Skeletal muscle satellite cell (primary cell): ENCODE measurements at regions not wholly inside any gene's neighbourhood (a gene's known extent, or its start where the extent isn't known, plus 50 kb on each side); places are given as distances from the start of the nearest gene placed in this dataset.

ENCODE experiments used
- H3K27me3 ChIP-seq: 2 replicates; pipeline ENCODE4 v1.7.0; 2013; ENCODE audit warnings: low read length; ENCODE audit not compliant: control insufficient read depth, insufficient read depth
- H3K36me3 ChIP-seq: 2 replicates; pipeline ENCODE4 v1.7.0; 2013; ENCODE audit warnings: mild to moderate bottlenecking, control low read depth, low read length; ENCODE audit not compliant: insufficient read depth
- H3K4me1 ChIP-seq: 2 replicates; pipeline ENCODE4 v1.7.0; 2013; ENCODE audit warnings: low read length; ENCODE audit not compliant: control insufficient read depth, insufficient read depth
- H3K4me2 ChIP-seq: 2 replicates; pipeline ENCODE4 v1.7.0; 2013; ENCODE audit warnings: mild to moderate bottlenecking, low read length
- H3K4me3 ChIP-seq: 2 replicates; pipeline ENCODE4 v1.7.0; 2013; ENCODE audit warnings: low read length
- H3K9ac ChIP-seq: 2 replicates; pipeline ENCODE4 v1.7.0; 2013; ENCODE audit warnings: mild to moderate bottlenecking, low read depth, low read length, moderate library complexity
- H3K9me3 ChIP-seq: replicated peaks from 2 replicates; pipeline ENCODE4 v1.7.0; 2013; ENCODE audit warnings: mild to moderate bottlenecking, control low read depth, low read length

DNA sequence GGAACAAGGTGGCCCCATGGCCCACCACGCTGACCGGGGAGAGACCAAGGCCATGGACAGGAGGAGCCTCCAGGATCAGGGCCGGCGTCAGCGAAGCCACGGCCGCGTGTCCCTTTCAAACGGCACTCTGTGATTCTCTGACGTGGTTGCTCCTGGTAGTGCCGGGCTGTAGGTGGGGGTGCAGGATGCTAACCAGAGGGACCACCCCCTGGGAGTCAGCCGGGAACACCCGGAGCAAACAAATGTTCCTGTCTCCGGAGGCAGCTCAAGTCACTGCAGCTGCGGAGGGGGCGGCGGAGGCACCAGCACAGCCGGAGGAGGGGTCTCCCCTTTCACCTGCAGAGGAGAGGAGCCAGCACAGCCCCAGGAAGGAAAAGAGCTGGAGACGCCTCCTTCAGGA, 750.6 kb upstream of the SALL3 start:
- H3K27me3 ChIP-seq, result no peaks in the 10 kb centered on the region
- no peak overlapping the region for H3K9ac ChIP-seq
- no peak overlapping the region for H3K4me2 ChIP-seq
- no peaks in the 10 kb centered on the region for H3K4me1 ChIP-seq
- H3K36me3 ChIP-seq, result no peaks in the 10 kb centered on the region
- no peak overlapping the region for H3K4me3 ChIP-seq
- H3K9me3 ChIP-seq, result peaks cover 6% of the 10 kb centered on the region

- Histone ChIP-seq H3K9ac (no peak overlapping the region), H3K27me3 (no peaks in the 10 kb centered on the region), H3K4me3 (no peak overlapping the region), H3K4me2 (no peak overlapping the region), H3K4me1 (no peaks in the 10 kb centered on the region), H3K36me3 (no peaks in the 10 kb centered on the region), H3K9me3 (peaks cover 6% of the 10 kb centered on the region)
These were observed 748.7 kb upstream of the SALL3 start for GRCh38 chr18:78230911-78231310.

- Histone ChIP-seq H3K9ac (no peak overlapping the region), H3K4me3 (no peak overlapping the region), H3K36me3 (no peaks in the 10 kb centered on the region), H3K4me1 (no peaks in the 10 kb centered on the region), H3K4me2 (no peak overlapping the region), H3K27me3 (no peaks in the 10 kb centered on the region), H3K9me3 (peaks cover 2% of the 10 kb centered on the region)
These were observed 747.4 kb upstream of the SALL3 start for GRCh38 chr18:78232196-78232595.

GRCh38 chr18:78237864-78238263, 741.8 kb upstream of the SALL3 start:
- Histone ChIP-seq H3K4me2 (no peak overlapping the region), H3K4me1 (no peaks in the 10 kb centered on the region), H3K9ac (no peak overlapping the region), H3K4me3 (no peak overlapping the region), H3K27me3 (no peaks in the 10 kb centered on the region), H3K9me3 (peaks cover 7% of the 10 kb centered on the region), H3K36me3 (no peaks in the 10 kb centered on the region)

DNA sequence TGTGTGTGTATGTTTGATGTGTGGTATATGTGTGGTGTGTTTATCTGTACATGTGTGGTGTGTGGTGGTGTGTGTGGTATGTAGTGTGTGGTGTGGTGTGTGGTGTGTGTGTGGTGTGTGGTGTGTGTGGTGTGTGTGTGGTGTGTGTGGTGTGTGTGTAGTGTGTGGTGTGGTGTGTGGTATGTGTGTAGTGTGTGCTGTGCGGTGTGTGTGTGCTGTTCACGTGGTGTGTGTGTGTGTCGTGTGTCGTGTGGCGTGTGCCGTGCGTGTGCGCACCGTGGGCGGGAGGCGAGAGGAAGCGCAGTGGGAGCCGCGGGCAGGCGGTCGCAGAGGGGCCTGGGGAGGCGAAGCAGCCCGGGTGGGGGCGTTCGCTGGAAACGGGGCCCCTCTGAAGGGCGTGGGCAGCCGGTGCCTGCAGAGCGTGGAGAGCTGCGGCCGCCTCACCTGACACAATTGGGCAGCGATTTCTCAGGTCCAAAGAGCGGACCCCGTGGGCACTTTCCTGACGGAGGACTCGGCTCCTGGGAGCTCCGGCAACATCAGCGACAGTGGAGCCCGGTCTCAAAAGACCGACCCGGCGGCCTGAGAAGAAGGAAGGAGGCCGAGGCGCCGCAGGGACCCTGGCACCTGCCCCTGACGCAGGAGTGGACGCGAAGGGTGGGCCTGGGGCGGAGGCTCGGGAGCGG, 741.1 kb upstream of the SALL3 start:
- Histone ChIP-seq H3K9me3 (peaks cover 7% of the 10 kb centered on the region), H3K27me3 (no peaks in the 10 kb centered on the region), H3K9ac (no peak overlapping the region), H3K4me1 (no peaks in the 10 kb centered on the region), H3K4me3 (no peak overlapping the region), H3K36me3 (no peaks in the 10 kb centered on the region), H3K4me2 (no peak overlapping the region)

DNA sequence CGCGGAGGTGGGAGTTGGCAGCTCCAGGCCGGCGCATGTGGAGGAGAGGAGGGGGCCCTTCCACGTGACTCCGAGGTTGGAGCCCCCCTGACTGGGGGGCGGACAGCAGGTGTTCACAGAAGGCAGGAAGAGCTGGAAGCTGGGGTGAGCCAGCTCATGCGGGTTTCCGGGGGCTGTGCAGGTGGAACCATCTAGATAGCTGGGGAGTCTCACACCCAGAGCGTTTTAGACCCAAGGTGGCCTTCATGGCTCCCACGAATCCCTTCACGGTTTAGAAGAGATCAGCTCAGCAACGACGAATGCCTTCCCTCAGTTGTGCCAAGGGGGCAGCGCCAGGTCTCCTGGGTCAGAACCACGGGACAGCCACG, 740.5 kb upstream of the SALL3 start:
- Histone ChIP-seq H3K4me3 (no peak overlapping the region), H3K4me2 (no peak overlapping the region), H3K9ac (no peak overlapping the region), H3K4me1 (no peaks in the 10 kb centered on the region), H3K9me3 (peaks cover 7% of the 10 kb centered on the region), H3K36me3 (no peaks in the 10 kb centered on the region), H3K27me3 (no peaks in the 10 kb centered on the region)

DNA sequence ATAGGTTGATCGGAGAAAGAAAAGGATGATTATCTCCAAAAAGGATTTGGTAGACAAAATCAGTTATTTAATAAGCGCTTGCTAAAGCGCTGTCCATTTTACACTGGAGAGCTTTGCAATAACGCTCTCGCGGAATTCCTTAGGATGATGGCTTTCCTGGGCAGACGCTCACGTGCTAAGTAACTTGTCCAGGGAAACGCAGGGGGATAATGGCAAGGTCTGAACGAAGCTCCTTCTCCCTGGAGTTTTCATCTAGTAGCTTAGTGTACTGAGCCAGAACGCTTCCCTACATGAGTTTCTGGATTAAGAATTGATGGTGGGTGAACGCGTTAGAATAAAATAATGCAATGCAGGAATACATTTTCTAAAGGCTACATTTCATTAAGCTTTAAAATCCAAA, 739.5 kb upstream of the SALL3 start:
- Histone ChIP-seq H3K4me1 (no peaks in the 10 kb centered on the region), H3K27me3 (no peaks in the 10 kb centered on the region), H3K4me2 (no peak overlapping the region), H3K4me3 (no peak overlapping the region), H3K9me3 (peaks cover 10% of the 10 kb centered on the region), H3K36me3 (no peaks in the 10 kb centered on the region), H3K9ac (no peak overlapping the region)

GRCh38 chr18:78240627-78241252, 738.9 kb upstream of the SALL3 start:
- H3K9me3 ChIP-seq, result peaks cover 15% of the 10 kb centered on the region
- H3K36me3 ChIP-seq, result no peaks in the 10 kb centered on the region
- no peaks in the 10 kb centered on the region for H3K4me1 ChIP-seq
- H3K9ac ChIP-seq, result no peak overlapping the region
- H3K27me3 ChIP-seq, result no peaks in the 10 kb centered on the region
- H3K4me3 ChIP-seq, result no peak overlapping the region
- H3K4me2 ChIP-seq, result no peak overlapping the region

DNA sequence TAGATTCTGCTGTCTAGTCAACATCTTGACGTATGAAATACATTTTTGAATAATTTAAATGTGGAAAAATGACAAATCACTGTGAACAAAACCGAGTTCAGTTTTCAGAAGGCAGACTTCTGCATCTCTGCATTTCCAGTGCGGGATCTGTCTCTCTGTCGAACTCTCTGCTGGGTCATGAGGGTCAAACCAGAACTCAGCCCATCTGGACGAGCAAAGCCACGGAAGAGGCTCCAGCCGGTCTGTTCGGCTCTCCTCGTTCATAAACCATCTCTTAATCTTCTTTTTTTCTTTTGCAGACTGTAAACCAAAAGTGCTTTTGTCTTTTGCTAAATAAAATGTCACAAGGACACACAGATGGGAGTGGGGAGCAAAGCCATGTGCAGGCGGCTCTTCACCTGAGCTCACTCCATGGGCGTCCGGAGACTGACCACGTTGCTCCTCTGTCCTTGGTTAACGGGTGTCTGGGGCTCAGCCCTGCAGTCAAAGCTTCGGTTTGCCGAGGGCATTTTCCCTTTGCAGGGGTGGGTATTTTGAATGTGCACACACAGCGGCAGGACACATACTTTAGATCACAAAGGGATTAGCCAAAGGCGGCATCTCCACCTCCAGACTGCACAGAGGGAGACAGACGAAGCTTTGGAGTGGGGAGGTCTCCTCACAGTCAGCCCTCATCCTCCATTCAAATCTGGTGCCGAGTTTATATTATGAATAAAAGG, 737.9 kb upstream of the SALL3 start:
- no peaks in the 10 kb centered on the region for H3K27me3 ChIP-seq
- no peaks in the 10 kb centered on the region for H3K4me1 ChIP-seq
- H3K4me2 ChIP-seq, result no peak overlapping the region
- H3K36me3 ChIP-seq, result no peaks in the 10 kb centered on the region
- H3K9me3 ChIP-seq, result peaks cover 22% of the 10 kb centered on the region
- H3K9ac ChIP-seq, result no peak overlapping the region
- no peak overlapping the region for H3K4me3 ChIP-seq

GRCh38 chr18:78242254-78242643, 737.4 kb upstream of the SALL3 start:
- H3K9ac ChIP-seq, result no peak overlapping the region
- H3K9me3 ChIP-seq, result peaks cover 23% of the 10 kb centered on the region
- H3K4me1 ChIP-seq, result no peaks in the 10 kb centered on the region
- no peaks in the 10 kb centered on the region for H3K27me3 ChIP-seq
- no peaks in the 10 kb centered on the region for H3K36me3 ChIP-seq
- no peak overlapping the region for H3K4me2 ChIP-seq
- no peak overlapping the region for H3K4me3 ChIP-seq

GRCh38 chr18:78242806-78243205, 736.8 kb upstream of the SALL3 start:
- Histone ChIP-seq H3K4me3 (no peak overlapping the region), H3K9me3 (peaks cover 26% of the 10 kb centered on the region), H3K36me3 (no peaks in the 10 kb centered on the region)

GRCh38 chr18:78244779-78245178, 734.8 kb upstream of the SALL3 start:
- Histone ChIP-seq H3K4me1 (no peaks in the 10 kb centered on the region), H3K9me3 (peaks cover 19% of the 10 kb centered on the region), H3K4me2 (no peak overlapping the region), H3K36me3 (no peaks in the 10 kb centered on the region), H3K4me3 (no peak overlapping the region), H3K27me3 (no peaks in the 10 kb centered on the region), H3K9ac (no peak overlapping the region)

More at GRCh38 chr18:78242806-78243205, 736.8 kb upstream of the SALL3 start:
- Histone ChIP-seq H3K27me3 (no peaks in the 10 kb centered on the region), H3K4me1 (no peaks in the 10 kb centered on the region), H3K4me2 (no peak overlapping the region), H3K9ac (no peak overlapping the region)
